Heart left ventricle (tissue), 16 donors: ENCODE measurements at regions not wholly inside any gene's neighbourhood (a gene's known extent, or its start where the extent isn't known, plus 50 kb on each side); places are given as distances from the start of the nearest gene placed in this dataset.
A peak's percentile ranks its signal among the peaks of the same experiment; 100 is the strongest.

Source experiments
- ATAC-seq, 4 donors: fragments of 200-7000 bp; cut with Tn5 transposase; one replicate each; pipeline ENCODE4 v1.9.1; 2020 to 2022; ENCODE audit warnings: moderate library complexity in 4 of 4, mild to moderate bottlenecking in 3 of 4, moderate number of reproducible peaks in 1 of 4
- DNase-seq, 5 donors: peaks; one replicate each; pipeline ENCODE4 v3.0.0-alpha.2; 2020
- H3K27ac ChIP-seq, 12 donors: fragments of 200-600 bp; sonication (generic) in 4 of 12; one replicate each; pipeline versions ENCODE4 v1.5.0 to v1.8.0; 2016 to 2022; ENCODE audit warnings: mild to moderate bottlenecking in 2 of 12
- H3K27me3 ChIP-seq, 9 donors: fragments of 200-600 bp; sonication (generic) in 2 of 9; one replicate each; pipeline versions ENCODE4 v1.5.1 to v1.8.0; 2016 to 2022; ENCODE audit warnings: mild to moderate bottlenecking in 3 of 9
- H3K36me3 ChIP-seq, 9 donors: fragments of 200-600 bp; sonication (generic) in 2 of 9; one replicate each; pipeline versions ENCODE4 v1.5.0 to v1.8.0; 2018 to 2022; ENCODE audit warnings: mild to moderate bottlenecking in 2 of 9
- H3K4me1 ChIP-seq, 12 donors: fragments of 200-600 bp; sonication (generic) in 4 of 12; one replicate each; pipeline versions ENCODE4 v1.5.0 to v1.8.0; 2016 to 2022; ENCODE audit warnings: mild to moderate bottlenecking in 3 of 12
- H3K4me3 ChIP-seq, 12 donors: fragments of 200-600 bp; sonication (generic) in 4 of 12; one replicate each; pipeline versions ENCODE4 v1.5.0 to v1.8.0; 2017 to 2022; ENCODE audit warnings: mild to moderate bottlenecking in 9 of 12, moderate library complexity in 4 of 12
- H3K9me3 ChIP-seq, 12 donors: fragments of 200-600 bp; sonication (generic) in 4 of 12; one replicate each; pipeline versions ENCODE4 v1.5.0 to v1.8.0; 2016 to 2022; ENCODE audit warnings: mild to moderate bottlenecking in 1 of 12
- CTCF ChIP-seq, 12 donors: fragments of 200-600 bp; sonication (generic) in 4 of 12; IDR thresholded peaks; one replicate each; pipeline versions ENCODE4 v1.5.0 to v1.8.0; 2018 to 2022; ENCODE audit warnings: antibody characterized with exemption in 12 of 12, mild to moderate bottlenecking in 5 of 12
- POLR2A ChIP-seq, 2 donors: fragments of 450-650 bp; IDR thresholded peaks; one replicate each; pipeline ENCODE4 v1.6.1; 2017; ENCODE audit warnings: antibody characterized with exemption in 2 of 2, mild to moderate bottlenecking in 2 of 2, moderate library complexity in 2 of 2
- WGBS, 4 donors: extraction: QIAGEN DNeasy Blood & Tissue Kit in 2 of 4; methylation state at CpG; one replicate each; pipeline versions ENCODE4 v1.1.5 to v1.1.7; 2013 to 2018; 5-methylcytosine and 5-hydroxymethylcytosine counted together
- intact Hi-C, 10 donors: fragments of 100-400 bp; cut with DNase I; formaldehyde crosslinking; loops; one replicate each; pipeline versions ENCODE4 v1.11.1 to v1.14.2; 2022
- donor health status: ischemic (EF 13 %, LVEDD 7.1; RV severe dilation, severe dysfunction).
- donor health status: healthy with polysubstance abuse.
- donor health status: DM: no; HTN: yes; CAD: no.
- donor health status: DM: no; HTN: no; CAD: no.
- donor health status: ischemic (EF 25% LVEDD 6.9; RV normal size, moderate dysfunction).
- donor health status: ischemic (EF 25% LVEDD 5.7; RV mildly dilated, moderate dysfunction).
- donor health status: healthy.
- donor health status: DM: yes; HTN: yes; CAD: no.
- donor health status: ischemic (EF 35%, LVEDD 5.7; RV mildly dilated, moderate dysfunction).
- donor health status: nonischemic (EF 11% LVEDD 7.7; RV severe dilation, severe dysfunction).
- donor health status: DM: yes; HTN: yes; CAD: no.
- donor health status: PGD.
- donor health status: ischemic (EF 29% LVEDD 5.4; RV normal size, mild dysfunction).
- donor health status: nonischemic (EF 23%, LVEDD 6.1; RV moderate dilation, normal function).

GRCh38 chr3:72257203-72257602 lies 472.3 kb upstream of the PROK2 start:
- no peak overlapping the region for H3K27ac ChIP-seq
- peaks cover 0 to 3% (median 0%) of the 10 kb centered on the region in 12 donors for H3K9me3 ChIP-seq
- H3K36me3 ChIP-seq, result no peaks in the 10 kb centered on the region
- intact Hi-C loops, result loop anchor here in 1 of 10 donors (10.0 kb wide), 2 partner anchors 152 to 302 kb away; no protein-coding TSS in a partner anchor
- DNase-seq, result no peak
- WGBS, 4 donors, result 94 to 98% (median 96%) methylated on average over 4 of the region's 4 CpGs
- H3K4me1 ChIP-seq, result peaks cover 0 to 30% (median 16%) of the 10 kb centered on the region in 12 donors
- no peak for TF ChIP-seq CTCF (IDR thresholded peaks at IDR 0.05)
- no peak for TF ChIP-seq POLR2A (IDR thresholded peaks at IDR 0.05)
- ATAC-seq, result no peak
- no peaks in the 10 kb centered on the region for H3K27me3 ChIP-seq
- no peak overlapping the region for H3K4me3 ChIP-seq

GRCh38 chr3:72256716-72257115 lies 471.8 kb upstream of the PROK2 start:
- TF ChIP-seq CTCF (IDR thresholded peaks at IDR 0.05), result no peak
- no peak for TF ChIP-seq POLR2A (IDR thresholded peaks at IDR 0.05)
- DNase-seq (no peak), ATAC-seq (no peak)
- Histone ChIP-seq H3K36me3 (no peaks in the 10 kb centered on the region), H3K27me3 (no peaks in the 10 kb centered on the region), H3K4me3 (no peak overlapping the region), H3K9me3 (peaks cover 0 to 3% (median 0%) of the 10 kb centered on the region in 12 donors), H3K27ac (no peak overlapping the region), H3K4me1 (peaks cover 0 to 30% (median 16%) of the 10 kb centered on the region in 12 donors)
- intact Hi-C loops, result loop anchor here in 1 of 10 donors (10.0 kb wide), 2 partner anchors 152 to 302 kb away; no protein-coding TSS in a partner anchor
- WGBS, 4 donors, result 67 to 87% (median 75%) methylated on average over 6 of the region's 6 CpGs

GRCh38 chr3:72255791-72256559 lies 471.0 kb upstream of the PROK2 start:
- H3K9me3 ChIP-seq, result peaks cover 0 to 3% (median 0%) of the 10 kb centered on the region in 12 donors
- TF ChIP-seq POLR2A (IDR thresholded peaks at IDR 0.05) (no peak), CTCF (IDR thresholded peaks at IDR 0.05) (peak in 1 of 12 donors; percentile 30)
- no peaks in the 10 kb centered on the region for H3K36me3 ChIP-seq
- DNase-seq (peak in 3 of 5 donors; percentile 37 to 75 (median 44)), ATAC-seq (peak; percentile 69 to 80 (median 74))
- peaks cover 0 to 30% (median 16%) of the 10 kb centered on the region in 12 donors for H3K4me1 ChIP-seq
- no peaks in the 10 kb centered on the region for H3K27me3 ChIP-seq
- 29 to 44% (median 41%) methylated on average over 13 to 14 of the region's 14 CpGs for WGBS, 4 donors
- intact Hi-C loops, result loop anchor here in 1 of 10 donors (10.0 kb wide), 2 partner anchors 151 to 301 kb away; no protein-coding TSS in a partner anchor
- peak overlapping the region in 2 of 12 donors; percentile 24 to 34 for H3K27ac ChIP-seq
- H3K4me3 ChIP-seq, result no peak overlapping the region

GRCh38 chr3:72255191-72255590 lies 470.2 kb upstream of the PROK2 start:
- H3K36me3 ChIP-seq, result no peaks in the 10 kb centered on the region
- WGBS, 4 donors, result 6 to 8% (median 7%) methylated on average over 2 of the region's 2 CpGs
- H3K9me3 ChIP-seq, result peaks cover 0 to 3% (median 0%) of the 10 kb centered on the region in 12 donors
- no peak overlapping the region for H3K4me3 ChIP-seq
- H3K27me3 ChIP-seq, result no peaks in the 10 kb centered on the region
- peak overlapping the region in 3 of 12 donors; percentile 3 to 34 (median 24) for H3K27ac ChIP-seq
- ATAC-seq (peak; percentile 18 to 84 (median 63)), DNase-seq (peak in 3 of 5 donors; percentile 40 to 49 (median 46))
- TF ChIP-seq CTCF (IDR thresholded peaks at IDR 0.05) (no peak), POLR2A (IDR thresholded peaks at IDR 0.05) (no peak)
- peaks cover 0 to 30% (median 16%) of the 10 kb centered on the region in 12 donors for H3K4me1 ChIP-seq
- intact Hi-C loops, result loop anchor here in 1 of 10 donors (10.0 kb wide), 2 partner anchors 150 to 300 kb away; no protein-coding TSS in a partner anchor
